GM21619 (cell line): ENCODE measurements at regions not wholly inside any gene's neighbourhood (a gene's known extent, or its start where the extent isn't known, plus 50 kb on each side); places are given as distances from the start of the nearest gene placed in this dataset.

Source experiments
- ATAC-seq: cut with Tn5 transposase; IDR thresholded peaks from one replicate; pipeline ENCODE4 v1.9.1; 2021; ENCODE audit not compliant: unreplicated experiment

DNA sequence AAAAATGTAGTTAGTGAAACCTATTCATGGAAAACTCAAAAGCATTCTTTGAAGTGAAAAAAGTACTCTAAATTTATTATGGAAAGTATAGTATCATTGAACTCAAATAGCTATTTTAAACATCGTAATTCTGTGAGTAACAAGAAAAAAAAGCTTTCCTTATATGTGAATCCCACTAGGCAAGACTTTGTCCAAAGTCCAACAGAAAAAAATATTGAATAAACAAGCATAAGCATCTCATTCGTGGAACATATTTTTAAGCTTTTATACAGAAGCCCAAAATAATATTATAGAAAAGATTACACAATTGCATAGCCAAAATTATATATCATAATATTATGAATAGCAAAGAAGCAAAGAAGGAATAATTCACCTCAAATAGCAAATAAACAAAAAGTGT lies 79.4 kb upstream of the IFNE start:
- ATAC-seq = no peak

DNA sequence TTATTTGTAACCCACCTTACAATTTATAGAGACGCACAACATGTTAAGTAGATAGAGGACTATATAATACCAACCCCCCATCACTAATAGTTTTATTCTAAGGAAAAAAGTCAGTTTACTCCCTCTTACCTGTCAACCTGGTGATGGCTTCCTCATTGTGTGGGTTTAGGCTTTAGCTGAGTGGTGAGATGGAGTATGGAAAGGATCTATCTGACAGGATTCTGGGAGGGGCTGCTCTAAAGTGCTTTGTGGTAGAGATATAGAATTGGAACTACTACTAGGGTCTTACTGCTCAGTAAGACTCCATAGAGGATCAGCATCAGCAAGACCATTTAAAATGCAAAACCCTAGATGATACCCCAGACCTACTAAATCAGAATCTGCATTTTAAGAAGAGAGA lies 82.1 kb upstream of the IFNE start:
- no peak for ATAC-seq

DNA sequence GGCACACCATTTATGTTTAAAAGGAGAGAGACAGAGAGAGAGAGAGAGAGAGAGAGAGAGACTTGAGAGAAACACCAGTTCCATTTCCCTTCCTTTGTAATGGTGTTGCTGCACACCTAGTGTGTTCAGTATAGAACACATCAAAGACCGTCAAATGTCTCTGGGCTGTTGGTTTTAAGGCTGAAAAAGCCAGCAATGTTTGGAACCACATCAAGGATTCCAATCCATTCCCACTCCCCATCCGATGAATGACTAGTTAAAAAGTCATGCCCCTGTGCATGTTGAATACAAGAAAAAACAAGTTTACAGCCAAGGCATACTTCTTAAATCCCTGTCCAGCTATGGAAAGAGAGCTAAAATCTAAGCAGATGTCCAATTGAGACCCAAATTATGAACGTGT lies 83.0 kb upstream of the IFNE start:
- ATAC-seq = no peak

DNA sequence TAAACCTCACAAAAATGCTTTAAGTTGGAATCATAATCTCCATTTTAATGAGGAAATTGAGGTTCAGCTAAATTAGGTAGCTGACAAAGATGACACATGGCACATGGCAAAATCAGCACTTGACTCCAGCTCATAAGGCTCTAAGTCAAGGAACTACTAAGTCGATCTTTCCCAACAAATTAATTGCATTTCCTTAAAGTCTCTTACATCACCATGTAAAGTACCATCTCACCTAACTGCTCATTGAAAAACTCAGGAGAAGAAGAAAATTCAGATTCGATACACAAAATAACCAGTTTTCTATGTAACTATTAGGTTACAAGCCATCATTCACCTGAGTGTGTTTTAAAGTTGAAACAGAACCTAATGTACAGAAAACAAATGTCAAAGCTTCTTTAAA lies 85.8 kb upstream of the IFNE start:
- no peak for ATAC-seq

DNA sequence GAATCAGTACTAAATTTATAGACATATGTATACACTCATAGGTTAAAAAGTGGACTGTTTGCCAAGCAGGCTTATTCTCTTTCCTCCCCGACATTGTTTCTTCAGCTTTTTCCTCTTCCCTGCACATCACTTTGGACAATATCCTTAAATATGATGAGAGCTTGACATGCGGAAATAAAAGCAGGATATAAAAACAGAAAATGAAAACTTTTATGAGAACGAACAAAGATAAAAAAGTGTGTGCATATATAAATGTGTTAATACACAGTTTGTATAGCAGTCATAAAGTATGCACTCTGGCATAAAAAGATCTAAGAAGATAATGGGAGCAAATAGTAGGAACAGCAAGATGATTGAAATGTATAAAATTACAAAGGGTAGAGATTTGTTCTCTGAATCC lies 86.4 kb upstream of the IFNE start:
- ATAC-seq = no peak

DNA sequence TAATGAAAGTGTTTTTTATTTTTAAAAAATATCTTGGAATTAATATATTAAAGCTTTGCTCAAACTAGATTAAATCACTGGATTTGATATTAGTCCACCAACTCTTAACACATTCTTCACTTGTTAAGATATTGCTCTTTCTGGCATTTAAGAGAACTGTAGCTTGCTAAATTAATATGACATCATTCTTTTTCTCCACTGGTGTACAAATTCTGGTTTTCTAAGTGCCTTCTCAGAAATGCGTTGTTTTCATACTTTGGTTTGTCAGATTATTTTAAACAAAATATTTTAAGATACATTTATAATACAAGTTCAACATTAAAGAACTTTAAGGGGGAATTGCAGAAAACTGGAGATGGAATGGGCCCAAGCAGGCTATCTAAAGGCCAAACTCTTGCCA lies 87.6 kb upstream of the IFNE start:
- ATAC-seq = no peak

DNA sequence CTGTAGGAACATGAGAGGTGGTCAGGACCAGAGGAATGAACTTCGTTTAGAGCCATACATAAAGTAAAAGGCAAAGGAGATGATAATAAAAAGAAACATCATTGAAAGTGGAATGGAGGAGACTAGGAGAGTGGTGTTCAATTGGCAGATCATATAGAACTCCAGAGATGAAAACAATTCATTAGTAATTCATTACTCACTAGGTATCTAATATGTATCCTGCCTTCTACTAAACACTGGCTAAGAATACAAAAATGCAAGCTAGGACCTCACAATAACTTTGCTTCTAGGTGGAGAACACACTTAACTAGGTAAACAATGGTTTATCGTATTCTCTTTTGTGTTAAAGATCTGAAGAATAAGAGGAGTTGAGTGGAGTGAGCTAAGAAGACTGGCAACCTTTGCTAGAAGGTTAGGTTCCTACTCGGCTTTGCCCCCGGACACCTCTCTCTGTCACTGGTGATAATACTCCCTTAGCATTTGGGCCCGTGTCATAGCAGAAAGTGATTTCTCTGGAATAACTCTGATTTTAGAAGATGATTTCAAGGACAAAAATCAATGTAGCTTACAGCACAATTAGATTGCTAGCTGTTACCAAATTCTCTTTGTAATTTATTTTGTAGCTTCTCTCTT lies 88.6 kb upstream of the IFNE start:
- no peak for ATAC-seq

DNA sequence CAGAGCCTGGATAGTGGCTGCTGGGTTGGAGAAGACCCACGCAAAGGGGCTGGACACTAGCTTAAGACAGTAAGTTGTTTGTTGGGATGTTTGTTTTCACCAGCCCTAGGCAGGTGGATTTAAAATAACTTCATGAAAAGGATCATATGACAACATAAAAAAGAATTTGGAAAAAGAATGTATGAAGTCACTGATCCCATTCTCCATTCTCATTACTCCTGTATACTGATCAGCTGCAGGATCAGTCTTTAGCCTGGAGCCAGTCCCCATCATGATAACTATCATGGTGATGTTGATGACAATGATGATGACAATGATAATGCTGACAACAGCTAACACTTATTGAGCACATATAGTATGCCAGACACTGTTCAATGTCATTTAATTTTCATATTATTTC lies 92.1 kb upstream of the IFNE start:
- ATAC-seq = no peak

DNA sequence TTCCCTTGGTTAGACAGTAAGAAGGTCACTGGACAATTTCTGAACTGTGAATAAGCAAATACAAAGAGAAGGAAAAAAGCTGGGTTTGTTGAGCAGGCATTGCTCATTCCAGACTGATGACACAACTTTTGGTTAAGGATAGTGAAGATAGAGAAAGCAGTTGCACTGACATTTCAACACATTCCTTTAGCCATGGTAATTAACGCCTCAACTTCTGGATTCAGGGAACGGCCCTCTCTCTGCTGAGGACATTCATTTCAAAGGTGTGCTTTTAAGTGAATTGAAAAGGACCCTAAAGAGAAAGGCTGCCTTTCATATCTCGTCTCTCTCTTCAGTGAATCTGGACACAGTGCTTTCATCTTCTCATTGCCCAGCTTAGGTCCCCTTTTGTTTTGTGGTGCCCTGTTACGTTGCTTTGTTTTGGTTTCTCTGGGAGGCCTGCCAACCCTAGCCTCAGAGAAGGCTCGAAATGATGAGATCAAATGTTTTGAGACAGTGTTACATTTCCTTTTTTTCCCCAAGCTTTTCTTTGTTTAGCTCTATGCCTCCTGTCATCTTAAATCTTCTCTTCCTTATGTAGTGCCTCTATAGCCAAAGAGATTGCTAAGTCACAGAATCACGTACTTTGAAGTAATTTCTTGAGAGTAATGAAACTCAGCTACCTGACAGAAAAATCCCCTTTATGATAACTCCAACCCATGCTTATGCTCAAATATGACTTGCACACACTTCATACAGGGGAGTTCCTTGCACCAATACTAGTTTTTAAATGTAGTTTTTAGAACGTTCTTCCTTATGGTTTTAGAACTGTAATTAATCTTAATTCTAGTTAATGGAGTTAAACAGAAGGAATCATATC lies 94.4 kb upstream of the IFNE start:
- ATAC-seq = no peak

DNA sequence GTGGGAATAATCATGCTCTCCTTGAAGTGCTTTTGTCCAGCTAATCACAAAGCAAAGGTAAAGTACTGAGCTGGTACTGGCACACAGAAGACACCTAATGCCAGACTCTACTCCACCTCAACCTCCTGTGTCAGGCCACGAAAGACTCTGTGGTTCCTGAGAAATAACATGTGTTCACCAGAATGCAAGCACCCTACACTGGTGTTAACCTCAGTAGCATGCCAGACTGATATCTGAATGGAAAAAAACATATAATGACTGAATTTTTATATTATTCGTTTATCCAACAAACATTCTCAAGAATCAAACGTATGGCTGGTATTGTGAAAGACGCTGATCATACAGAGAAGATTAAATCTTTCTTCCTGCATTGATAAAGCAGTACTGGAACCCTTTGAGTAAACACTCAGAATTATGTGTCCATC lies 97.1 kb upstream of the IFNE start:
- no peak for ATAC-seq

DNA sequence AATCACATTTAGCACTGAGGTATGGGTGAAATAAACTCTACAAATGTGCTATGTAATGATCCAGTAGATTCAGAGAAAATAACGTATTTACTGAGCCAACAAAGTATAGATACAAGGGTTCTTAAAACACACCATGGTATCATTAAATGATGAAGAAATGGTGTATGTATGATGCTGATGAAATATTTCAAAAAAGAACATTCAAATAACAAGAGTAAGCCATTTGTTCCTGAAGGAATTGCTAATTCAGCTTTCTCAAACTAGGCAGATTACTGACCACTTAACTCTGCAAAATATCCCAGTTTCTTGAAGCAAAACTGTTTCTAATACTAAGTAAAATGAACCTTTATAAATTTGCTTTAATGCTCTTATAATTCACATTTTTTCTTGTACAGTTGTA lies 97.6 kb upstream of the IFNE start:
- ATAC-seq = no peak

DNA sequence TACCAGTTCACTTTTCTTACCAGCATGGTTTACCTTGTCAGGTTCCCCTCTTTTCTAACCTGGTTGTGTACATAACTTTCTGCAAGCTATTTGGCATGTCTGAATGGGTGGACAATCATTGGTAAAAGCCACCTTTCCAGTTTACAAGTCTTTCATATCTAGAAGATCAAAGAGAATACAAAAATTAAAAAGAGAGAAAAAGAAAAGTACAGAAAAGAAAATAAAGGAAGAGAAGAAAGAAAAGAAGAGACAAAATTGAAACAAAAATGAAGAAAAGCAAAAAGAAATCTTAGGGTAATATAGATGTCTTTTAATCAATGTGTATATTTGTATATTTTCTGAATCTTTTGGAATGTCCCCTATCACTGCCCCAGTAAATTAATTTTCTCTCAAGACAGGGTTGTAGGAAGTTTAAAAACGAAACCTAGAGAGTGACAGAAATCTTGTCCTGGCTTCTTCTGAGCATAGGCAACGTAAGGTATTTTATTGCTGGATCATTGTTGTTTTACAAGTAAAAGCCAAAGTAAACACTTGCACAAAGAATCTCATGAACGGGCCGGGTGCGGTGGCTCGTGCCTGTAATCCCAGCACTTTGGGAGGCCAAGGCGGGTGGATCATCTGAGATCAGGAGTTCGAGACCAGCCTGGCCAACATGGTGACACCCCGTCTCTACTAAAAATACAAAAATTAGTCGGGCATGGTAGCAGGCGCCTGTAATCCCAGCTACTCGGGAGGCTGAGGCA lies 98.7 kb upstream of the IFNE start:
- no peak for ATAC-seq

DNA sequence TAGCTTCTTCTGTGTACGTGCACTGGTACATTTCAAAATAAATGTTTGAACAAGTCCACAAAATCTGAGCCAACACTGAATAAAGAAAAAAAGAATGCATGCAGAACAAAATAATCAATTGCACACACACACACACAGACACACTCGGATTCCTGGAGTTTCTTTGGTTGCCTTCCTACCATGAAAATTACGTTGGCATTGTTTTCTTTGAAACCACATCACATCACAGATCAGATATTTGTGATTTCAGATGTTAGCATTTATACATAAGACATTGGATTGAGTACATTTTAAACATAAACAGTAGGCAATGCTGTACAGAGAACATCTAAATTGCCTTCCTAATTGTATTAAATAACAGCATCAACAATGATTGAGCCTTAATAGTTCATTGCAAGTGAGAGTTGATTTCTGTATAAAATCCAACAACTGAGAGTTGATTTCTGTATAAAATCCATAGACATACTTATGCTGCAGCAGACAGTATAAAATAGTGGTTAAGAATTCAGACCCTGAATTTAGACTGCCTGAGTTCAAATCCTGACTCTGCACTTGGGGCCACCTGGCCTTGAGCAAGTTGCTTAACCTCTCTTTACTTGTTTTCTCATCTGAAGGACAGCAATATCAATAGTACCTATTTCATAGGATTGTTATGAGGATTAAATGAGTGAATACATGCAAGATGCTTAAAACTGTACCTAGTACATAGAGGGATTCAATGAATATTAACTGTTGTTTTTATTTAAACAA lies 101.7 kb upstream of the IFNE start:
- no peak for ATAC-seq

DNA sequence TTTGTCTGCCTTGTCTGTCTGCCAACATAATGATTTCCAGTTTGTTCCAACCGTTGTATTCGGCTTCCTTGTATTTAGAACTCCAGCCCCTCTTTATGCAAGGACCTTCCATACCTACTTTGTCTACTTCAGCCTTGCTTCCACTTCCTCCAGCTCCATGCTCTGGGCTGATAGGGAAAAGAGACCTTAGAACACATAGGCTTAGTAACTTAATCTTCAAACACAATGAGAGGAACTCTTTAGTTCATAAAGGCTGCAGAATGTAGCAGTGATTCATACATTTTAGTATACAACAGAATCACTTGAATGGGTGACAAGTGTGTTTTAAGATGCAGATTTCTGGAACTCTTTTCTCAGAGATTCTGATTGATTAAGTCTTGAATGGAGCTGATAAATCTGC lies 102.8 kb upstream of the IFNE start:
- ATAC-seq = no peak

DNA sequence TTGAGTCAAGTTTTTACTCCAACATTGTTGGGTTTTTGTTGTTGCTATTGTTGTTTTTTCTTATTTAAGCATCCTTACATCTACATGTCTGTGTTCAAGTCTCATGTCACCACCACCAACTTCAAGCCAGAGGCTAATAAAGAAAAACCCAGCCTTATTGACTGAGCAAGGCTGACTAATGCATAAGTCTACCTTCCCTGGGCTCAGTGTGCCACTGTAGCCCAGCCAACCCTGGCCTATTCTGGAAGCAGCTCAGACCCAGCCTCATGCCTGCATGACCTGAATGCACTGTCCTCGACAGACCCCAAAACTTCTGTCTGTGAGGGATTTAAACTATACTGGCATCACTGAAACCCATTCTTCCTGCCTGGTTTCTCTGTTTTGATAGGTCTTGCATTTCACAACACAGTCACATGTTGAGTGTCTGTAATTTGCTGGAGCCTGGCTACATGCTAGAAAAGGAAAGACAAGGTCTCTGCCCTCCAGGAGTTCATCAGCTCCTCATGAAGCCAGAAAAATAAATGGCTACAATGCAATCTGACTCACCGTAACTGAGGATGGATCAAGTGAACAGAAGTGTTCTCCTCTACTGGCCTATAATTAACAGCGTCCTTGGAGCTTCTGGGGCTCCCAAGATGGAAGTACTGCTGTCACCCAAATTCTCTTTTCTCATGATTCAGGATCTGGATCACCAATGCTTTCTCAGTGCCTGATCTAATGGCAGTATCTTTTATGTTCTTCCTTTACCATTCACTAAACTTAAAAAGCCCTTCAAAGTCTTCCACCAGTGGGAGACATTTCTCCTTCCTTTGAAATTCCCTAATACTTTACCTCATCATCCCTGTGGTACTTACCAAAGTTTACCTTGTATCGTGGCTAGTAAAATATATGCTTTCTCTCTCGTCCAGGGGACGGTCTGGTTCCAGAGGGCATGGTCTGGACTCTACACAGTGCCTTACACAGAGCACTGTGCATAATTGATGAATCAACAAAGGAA lies 103.9 kb upstream of the IFNE start:
- no peak for ATAC-seq

DNA sequence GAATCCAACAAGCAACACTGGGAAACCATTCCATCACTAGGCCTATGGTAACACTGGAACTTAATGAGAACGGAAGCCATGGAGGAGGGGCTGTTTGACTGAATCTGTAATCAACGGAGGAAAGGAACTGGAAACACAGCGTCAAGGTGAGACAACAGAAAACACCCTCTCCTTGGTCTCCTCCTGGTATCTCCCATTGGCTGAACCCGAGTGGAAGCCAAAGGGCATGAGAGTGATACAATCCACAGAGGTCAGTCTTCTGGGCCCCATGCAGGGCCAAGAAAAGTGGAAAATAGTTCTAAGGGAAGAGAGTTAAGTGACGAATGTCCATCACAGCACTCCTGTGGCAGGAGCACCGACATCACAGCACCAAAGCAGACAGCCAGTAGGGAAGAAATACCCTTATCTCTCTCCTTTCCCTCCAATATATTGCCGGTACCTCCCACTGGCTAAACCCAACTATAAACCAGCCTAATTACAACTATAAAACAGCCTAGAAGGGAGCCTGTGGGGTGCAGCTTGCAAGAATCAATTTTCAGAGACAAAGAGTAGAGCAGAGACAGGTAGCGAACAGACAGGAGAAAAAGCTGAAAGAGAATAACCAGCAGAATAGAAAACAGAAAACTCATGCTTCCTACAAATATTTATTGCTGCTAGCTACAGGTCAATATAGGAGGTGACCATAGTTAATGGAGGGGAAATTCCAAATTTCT lies 107.4 kb upstream of the IFNE start:
- ATAC-seq = no peak

DNA sequence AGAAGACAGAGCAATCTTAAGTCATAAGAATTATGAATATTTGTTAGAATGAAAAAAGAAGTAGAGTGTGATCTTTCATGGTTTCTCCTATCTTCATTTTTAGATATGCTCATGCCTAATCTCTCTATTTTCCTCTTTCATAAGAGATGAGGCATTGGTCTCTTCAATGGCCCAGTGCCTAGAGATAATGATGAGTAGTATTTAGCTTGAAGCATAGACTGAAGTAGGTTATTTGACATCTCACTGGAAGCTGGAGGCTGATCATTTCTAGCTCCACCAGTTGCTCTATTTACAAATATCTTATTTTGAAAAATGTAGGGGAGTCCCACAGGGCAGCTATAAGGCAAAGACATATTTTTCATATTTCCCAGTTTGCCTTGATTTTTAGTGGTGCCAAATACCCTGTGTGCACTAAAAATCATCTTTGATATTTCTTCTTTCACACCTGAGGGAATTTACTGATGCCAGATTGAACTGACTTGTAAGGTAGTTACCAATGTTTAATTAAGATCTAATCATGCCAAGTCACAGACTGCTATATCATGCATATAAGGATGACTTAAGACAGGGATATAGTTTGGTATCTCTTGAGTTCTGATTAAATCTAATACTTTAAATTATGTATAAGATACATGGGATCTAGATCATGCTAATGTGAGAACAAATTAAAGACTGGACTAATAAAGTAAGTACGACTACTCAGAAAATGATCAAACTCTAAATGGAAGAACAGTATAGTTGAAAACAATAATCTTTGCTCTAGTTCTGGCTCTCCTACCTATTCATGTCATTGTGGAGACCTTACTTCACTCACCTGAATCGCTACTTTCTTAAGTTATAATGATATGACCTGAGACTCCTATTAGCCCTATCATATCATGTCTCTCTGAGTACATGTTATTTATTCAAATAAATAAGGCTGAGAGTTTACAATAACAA lies 108.2 kb upstream of the IFNE start:
- no peak for ATAC-seq
